GM19239 (cell line): ENCODE measurements at regions not wholly inside any gene's neighbourhood (a gene's known extent, or its start where the extent isn't known, plus 50 kb on each side); places are given as distances from the start of the nearest gene placed in this dataset.

Experiments
- DNase-seq: peaks from one replicate; pipeline ENCODE4 v3.0.0; 2011; ENCODE audit warnings: low spot score; ENCODE audit not compliant: insufficient read length
- FAIRE-seq: peaks from 2 replicates; lab custom pipeline; 2011; peaks lifted over from hg19 to GRCh38; lab: Jason Lieb, UNC

GRCh38 chr5:96058084-96058483 lies 96.4 kb upstream of the ELL2 start:
- FAIRE-seq = no peak

GRCh38 chr5:96054311-96055030 lies 92.8 kb upstream of the ELL2 start:
- FAIRE-seq = no peak
- DNase-seq = no peak

More at GRCh38 chr5:96058084-96058483, 96.4 kb upstream of the ELL2 start:
- DNase-seq = no peak

GRCh38 chr5:96053063-96053735 lies 91.5 kb upstream of the ELL2 start:
- FAIRE-seq = no peak
- DNase-seq = no peak

GRCh38 chr5:96052374-96052773 lies 90.7 kb upstream of the ELL2 start:
- no peak for FAIRE-seq
- DNase-seq = no peak

GRCh38 chr5:96051401-96051830 lies 89.8 kb upstream of the ELL2 start:
- no peak for FAIRE-seq
- DNase-seq = no peak

- no peak for DNase-seq
- no peak for FAIRE-seq
Observed at GRCh38 chr5:96050273-96050880, 88.7 kb upstream of the ELL2 start.

- no peak for FAIRE-seq
- no peak for DNase-seq
Observed at GRCh38 chr5:96049398-96050272, 88.0 kb upstream of the ELL2 start.

- no peak for FAIRE-seq
Observed at GRCh38 chr5:96048763-96049162, 87.1 kb upstream of the ELL2 start.

GRCh38 chr5:96045888-96046287 lies 84.2 kb upstream of the ELL2 start:
- FAIRE-seq (no peak), DNase-seq (no peak)

More at GRCh38 chr5:96048763-96049162, 87.1 kb upstream of the ELL2 start:
- DNase-seq = no peak

- DNase-seq (no peak), FAIRE-seq (no peak)
Observed at GRCh38 chr5:96043446-96043845, 81.8 kb upstream of the ELL2 start.

- FAIRE-seq = no peak
- DNase-seq = no peak
Observed at GRCh38 chr5:96037128-96037527, 75.5 kb upstream of the ELL2 start.

GRCh38 chr5:96036301-96036700 lies 74.7 kb upstream of the ELL2 start:
- no peak for FAIRE-seq
- no peak for DNase-seq

GRCh38 chr5:96035796-96036195 lies 74.1 kb upstream of the ELL2 start:
- no peak for DNase-seq
- no peak for FAIRE-seq

GRCh38 chr5:96033116-96033515 lies 71.5 kb upstream of the ELL2 start:
- FAIRE-seq (no peak), DNase-seq (no peak)

GRCh38 chr5:96031811-96032261 lies 70.2 kb upstream of the ELL2 start:
- DNase-seq (no peak), FAIRE-seq (no peak)

GRCh38 chr5:96031180-96031579 lies 69.5 kb upstream of the ELL2 start:
- no peak for DNase-seq
- FAIRE-seq = no peak

- DNase-seq = no peak
Observed at GRCh38 chr5:96026406-96027041, 64.9 kb upstream of the ELL2 start.

GRCh38 chr5:96024683-96025475 lies 63.2 kb upstream of the ELL2 start:
- FAIRE-seq = no peak
- no peak for DNase-seq

More at GRCh38 chr5:96026406-96027041, 64.9 kb upstream of the ELL2 start:
- no peak for FAIRE-seq

- FAIRE-seq = no peak
- DNase-seq = no peak
Observed at GRCh38 chr5:96023518-96023917, 61.9 kb upstream of the ELL2 start.
